OCI-LY7 (cell line): ENCODE measurements at regions not wholly inside any gene's neighbourhood (a gene's known extent, or its start where the extent isn't known, plus 50 kb on each side); places are given as distances from the start of the nearest gene placed in this dataset.

ENCODE experiments used
- BruUV-seq: library from RNA; stranded (reverse); fragments of 400-500 nt; replicated peaks from 2 replicates; lab custom pipeline; 2021; lab: Mats Ljungman, UMichigan
- CTCF ChIA-PET: fragments of 300-600 bp; sonication (Branson Sonifier 250); formaldehyde crosslinking; loops from one replicate; lab custom pipeline; 2022; ENCODE audit warnings: antibody characterized with exemption; ENCODE audit not compliant: unreplicated experiment; lab: Charles Lee
- POLR2A ChIA-PET: fragments of 300-600 bp; sonication (Branson Sonifier 250); formaldehyde crosslinking; loops from one replicate; lab custom pipeline; 2022; ENCODE audit warnings: antibody characterized with exemption; lab: Charles Lee
- DNase-seq: peaks from one replicate; pipeline ENCODE4 v3.0.0-alpha.2; 2015; ENCODE audit warnings: low spot score
- H2AFZ ChIP-seq: fragments of 200-600 bp; sonication (generic), shearing (Covaris generic); 2 replicates; pipeline ENCODE4 v1.6.1; 2014; ENCODE audit warnings: mild to moderate bottlenecking, antibody characterized with exemption, low read length, moderate library complexity
- H3K27ac ChIP-seq: fragments of 200-600 bp; sonication (generic); 2 replicates; pipeline ENCODE4 v1.5.1; 2014; ENCODE audit warnings: mixed run types, low read depth, mild to moderate bottlenecking, moderate library complexity, low read length, inconsistent platforms; ENCODE audit not compliant: poor library complexity, severe bottlenecking
- H3K36me3 ChIP-seq: fragments of 200-600 bp; sonication (generic); 2 replicates; pipeline ENCODE4 v1.6.1; 2014; ENCODE audit warnings: mild to moderate bottlenecking, antibody characterized with exemption, low read length, moderate library complexity, mixed read lengths; ENCODE audit not compliant: insufficient read depth
- H3K4me1 ChIP-seq: fragments of 200-600 bp; sonication (generic); 2 replicates; pipeline ENCODE4 v1.5.1; 2014; ENCODE audit warnings: mild to moderate bottlenecking, low read length; ENCODE audit not compliant: insufficient read depth, poor library complexity, severe bottlenecking
- H3K4me2 ChIP-seq: fragments of 200-600 bp; sonication (generic); 2 replicates; pipeline ENCODE4 v1.6.1; 2014; ENCODE audit warnings: mild to moderate bottlenecking, low read length
- H3K4me3 ChIP-seq: fragments of 200-600 bp; sonication (generic); 2 replicates; pipeline ENCODE4 v1.5.1; 2014; ENCODE audit warnings: mild to moderate bottlenecking, low read depth, low read length; ENCODE audit not compliant: poor library complexity, severe bottlenecking
- H3K79me2 ChIP-seq: fragments of 200-600 bp; sonication (generic); 2 replicates; pipeline ENCODE4 v1.6.1; 2016; ENCODE audit warnings: low read depth, mild to moderate bottlenecking, low read length, moderate library complexity, mixed read lengths; ENCODE audit not compliant: insufficient read depth
- H3K9me2 ChIP-seq: fragments of 200-600 bp; sonication (generic); 2 replicates; pipeline ENCODE4 v1.6.1; 2016; ENCODE audit warnings: mild to moderate bottlenecking, low read length, mixed read lengths; ENCODE audit not compliant: insufficient read depth
- H3K9me3 ChIP-seq: fragments of 200-600 bp; sonication (generic); 2 replicates; pipeline ENCODE4 v1.6.1; 2014; ENCODE audit warnings: mild to moderate bottlenecking, mixed run types, low read length, mixed read lengths
- H4K20me1 ChIP-seq: fragments of 200-600 bp; sonication (generic); 2 replicates; pipeline ENCODE4 v1.6.1; 2014; ENCODE audit warnings: mild to moderate bottlenecking, antibody characterized with exemption, low read length, moderate library complexity, mixed read lengths; ENCODE audit not compliant: insufficient read depth
- EZH2phosphoT487 ChIP-seq: fragments of 200-600 bp; sonication (generic); IDR thresholded peaks from 2 replicates; pipeline ENCODE4 v1.6.1; 2018; ENCODE audit warnings: low read depth, borderline replicate concordance, mild to moderate bottlenecking, mixed run types, antibody characterized with exemption, low read length, moderate library complexity, mixed read lengths
- intact Hi-C: fragments of 100-400 bp; cut with micrococcal nuclease; formaldehyde crosslinking; loops from one replicate; pipeline ENCODE4 v1.10.0; 2022; ENCODE audit not compliant: unreplicated experiment
- TF ChIP-seq, protein P1 (sequence below): fragments of 200-600 bp; sonication (generic); conservative IDR thresholded peaks from 2 replicates; pipeline ENCODE4 v1.5.1; 2014; ENCODE audit warnings: mild to moderate bottlenecking, antibody characterized with exemption, low read length, moderate library complexity, mixed read lengths

DNA sequence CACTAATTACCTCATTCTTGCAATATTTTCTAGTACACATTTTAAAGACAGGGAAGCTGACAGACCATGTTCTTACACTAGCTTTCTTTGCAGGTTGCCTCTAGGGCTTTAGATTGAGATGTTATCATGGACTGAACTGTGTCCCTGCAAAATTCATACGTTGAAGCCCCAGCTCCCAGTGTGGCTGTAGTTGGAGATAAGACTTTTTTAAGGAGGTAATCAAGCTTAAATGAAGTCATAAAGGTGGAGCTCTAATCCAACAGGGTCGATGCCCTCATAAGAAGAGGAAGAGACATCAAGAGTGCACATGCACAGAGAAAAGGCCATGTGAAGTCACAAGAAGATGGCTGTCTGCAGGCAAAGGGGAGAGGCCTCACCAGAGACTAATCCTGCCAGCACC, 471.2 kb upstream of the ACTBL2 start:
- Histone ChIP-seq H3K79me2 (no peaks in the 10 kb centered on the region), H3K27ac (no peak overlapping the region), H3K4me3 (no peak overlapping the region), H3K4me2 (no peak overlapping the region), H3K9me2 (no peaks in the 10 kb centered on the region; the same call in 1 of the 2 replicates), H3K9me3 (no peaks in the 10 kb centered on the region), H3K4me1 (no peaks in the 10 kb centered on the region), H3K36me3 (no peaks in the 10 kb centered on the region), H2AFZ (no peak overlapping the region), H4K20me1 (no peaks in the 10 kb centered on the region)
- intact Hi-C loops, result no loop called here
- no peak for DNase-seq
- BruUV-seq, result no TSS peak
- POLR2A ChIA-PET, result no interaction called here
- CTCF ChIA-PET, result no interaction called here
- TF ChIP-seq, protein P1, sequence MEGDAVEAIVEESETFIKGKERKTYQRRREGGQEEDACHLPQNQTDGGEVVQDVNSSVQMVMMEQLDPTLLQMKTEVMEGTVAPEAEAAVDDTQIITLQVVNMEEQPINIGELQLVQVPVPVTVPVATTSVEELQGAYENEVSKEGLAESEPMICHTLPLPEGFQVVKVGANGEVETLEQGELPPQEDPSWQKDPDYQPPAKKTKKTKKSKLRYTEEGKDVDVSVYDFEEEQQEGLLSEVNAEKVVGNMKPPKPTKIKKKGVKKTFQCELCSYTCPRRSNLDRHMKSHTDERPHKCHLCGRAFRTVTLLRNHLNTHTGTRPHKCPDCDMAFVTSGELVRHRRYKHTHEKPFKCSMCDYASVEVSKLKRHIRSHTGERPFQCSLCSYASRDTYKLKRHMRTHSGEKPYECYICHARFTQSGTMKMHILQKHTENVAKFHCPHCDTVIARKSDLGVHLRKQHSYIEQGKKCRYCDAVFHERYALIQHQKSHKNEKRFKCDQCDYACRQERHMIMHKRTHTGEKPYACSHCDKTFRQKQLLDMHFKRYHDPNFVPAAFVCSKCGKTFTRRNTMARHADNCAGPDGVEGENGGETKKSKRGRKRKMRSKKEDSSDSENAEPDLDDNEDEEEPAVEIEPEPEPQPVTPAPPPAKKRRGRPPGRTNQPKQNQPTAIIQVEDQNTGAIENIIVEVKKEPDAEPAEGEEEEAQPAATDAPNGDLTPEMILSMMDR, result no peak
- no peak for TF ChIP-seq EZH2phosphoT487

DNA sequence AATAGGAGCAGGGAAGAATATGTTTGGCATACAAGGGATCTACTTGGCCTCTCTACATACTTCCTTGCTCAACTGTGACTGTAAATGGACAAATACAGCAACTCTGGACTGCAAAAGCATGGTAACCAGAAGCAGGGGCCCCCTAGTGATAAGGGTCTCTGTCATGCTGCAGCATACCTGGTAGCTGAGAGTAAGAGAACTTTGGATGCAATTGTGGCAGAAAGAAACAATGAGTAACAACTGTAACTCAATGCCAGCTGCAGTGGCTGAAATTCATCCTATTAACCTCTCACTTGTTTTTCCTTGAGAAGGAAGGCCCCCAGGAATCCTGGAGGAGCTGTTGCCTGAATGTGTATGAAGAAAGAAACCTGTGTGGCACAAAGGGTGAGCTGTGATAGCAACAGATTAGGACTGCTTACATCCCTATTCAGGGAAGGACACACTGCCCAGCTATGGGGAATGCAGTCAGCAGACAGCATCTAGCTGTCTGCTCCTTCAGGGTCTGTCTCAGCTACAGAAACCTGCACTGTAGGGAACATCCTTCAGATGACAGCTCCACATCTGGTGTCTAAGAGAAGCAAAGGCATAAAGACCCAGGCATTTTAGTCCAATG, 468.1 kb upstream of the ACTBL2 start:
- Histone ChIP-seq H4K20me1 (no peaks in the 10 kb centered on the region), H3K4me3 (no peak overlapping the region), H3K4me2 (no peak overlapping the region), H3K36me3 (no peaks in the 10 kb centered on the region), H3K79me2 (no peaks in the 10 kb centered on the region), H3K27ac (no peak overlapping the region), H2AFZ (no peak overlapping the region), H3K4me1 (no peaks in the 10 kb centered on the region), H3K9me3 (no peaks in the 10 kb centered on the region), H3K9me2 (no peaks in the 10 kb centered on the region; the same call in 1 of the 2 replicates)
- no peak for DNase-seq
- intact Hi-C loops, result no loop called here
- TF ChIP-seq EZH2phosphoT487, result no peak
- TF ChIP-seq, protein P1, result no peak
- ChIA-PET CTCF (no interaction called here), POLR2A (no interaction called here)
- BruUV-seq, result no TSS peak

DNA sequence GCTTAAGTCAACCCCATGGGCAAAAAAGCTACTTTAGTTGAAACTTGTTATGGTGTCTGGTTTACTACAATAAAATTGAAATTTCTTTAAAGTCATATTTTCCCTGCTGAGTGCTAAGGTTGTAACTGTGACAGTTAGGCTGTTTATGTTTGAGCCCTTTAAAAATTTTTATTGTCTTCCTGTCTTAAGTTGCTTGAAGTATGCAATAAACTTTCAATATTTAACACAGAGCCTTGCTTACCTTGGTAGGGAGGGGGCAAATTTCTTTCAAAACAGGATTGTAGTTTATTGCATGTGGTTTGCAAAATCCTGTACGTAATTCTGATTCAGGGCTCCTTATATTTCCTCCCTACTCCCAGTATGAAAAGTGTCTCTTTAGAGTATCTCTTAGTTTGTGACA, 465.5 kb upstream of the ACTBL2 start:
- POLR2A ChIA-PET, result no interaction called here
- Histone ChIP-seq H3K4me3 (no peak overlapping the region), H3K9me3 (no peaks in the 10 kb centered on the region), H2AFZ (no peak overlapping the region), H3K36me3 (no peaks in the 10 kb centered on the region), H3K79me2 (no peaks in the 10 kb centered on the region), H3K4me2 (no peak overlapping the region), H3K4me1 (no peaks in the 10 kb centered on the region), H3K9me2 (no peaks in the 10 kb centered on the region; the same call in 1 of the 2 replicates), H3K27ac (no peak overlapping the region), H4K20me1 (no peaks in the 10 kb centered on the region)
- intact Hi-C loops, result no loop called here
- no peak for DNase-seq
- no peak for TF ChIP-seq EZH2phosphoT487
- TF ChIP-seq, protein P1, result no peak
- CTCF ChIA-PET, result no interaction called here
- BruUV-seq, result no TSS peak
